Ovary (tissue), 3 donors: ENCODE measurements at regions not wholly inside any gene's neighbourhood (a gene's known extent, or its start where the extent isn't known, plus 50 kb on each side); places are given as distances from the start of the nearest gene placed in this dataset.

Experiments used
- POLR2A ChIP-seq: fragments of 450-650 bp; IDR thresholded peaks from one replicate; pipeline ENCODE4 v1.6.1; 2017; ENCODE audit warnings: antibody characterized with exemption, mild to moderate bottlenecking, moderate library complexity
- TF ChIP-seq, protein P1 (sequence below), 3 donors: fragments of 450-650 bp in 2 of 3; fragments of 200-600 bp in 1 of 3; IDR thresholded peaks; one replicate each; pipeline versions ENCODE4 v1.5.1 to v1.8.0; 2016 to 2022; ENCODE audit warnings: antibody characterized with exemption in 3 of 3, mild to moderate bottlenecking in 1 of 3
- donor health status: DM: no; HTN: no; CAD: no.

DNA sequence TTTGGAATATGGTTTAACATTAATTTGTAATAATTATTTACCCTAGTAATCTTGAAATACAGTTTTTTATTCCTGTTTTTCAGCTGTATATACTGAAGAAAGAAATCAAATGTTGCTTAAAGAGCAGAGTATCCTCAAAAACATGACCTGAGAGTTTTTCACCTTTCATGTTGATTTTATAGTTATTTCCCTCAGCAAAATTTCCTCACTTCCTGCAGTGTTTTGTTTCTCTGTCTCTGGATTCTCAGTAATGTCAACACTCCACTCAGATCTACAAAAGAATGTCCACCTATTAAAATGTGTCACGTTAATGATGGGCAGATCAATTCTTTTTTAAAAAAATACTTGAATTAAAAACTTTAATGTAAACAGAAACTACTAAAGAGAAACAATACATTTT is 398.3 kb downstream of the ANXA1 start:
- TF ChIP-seq, protein P1, sequence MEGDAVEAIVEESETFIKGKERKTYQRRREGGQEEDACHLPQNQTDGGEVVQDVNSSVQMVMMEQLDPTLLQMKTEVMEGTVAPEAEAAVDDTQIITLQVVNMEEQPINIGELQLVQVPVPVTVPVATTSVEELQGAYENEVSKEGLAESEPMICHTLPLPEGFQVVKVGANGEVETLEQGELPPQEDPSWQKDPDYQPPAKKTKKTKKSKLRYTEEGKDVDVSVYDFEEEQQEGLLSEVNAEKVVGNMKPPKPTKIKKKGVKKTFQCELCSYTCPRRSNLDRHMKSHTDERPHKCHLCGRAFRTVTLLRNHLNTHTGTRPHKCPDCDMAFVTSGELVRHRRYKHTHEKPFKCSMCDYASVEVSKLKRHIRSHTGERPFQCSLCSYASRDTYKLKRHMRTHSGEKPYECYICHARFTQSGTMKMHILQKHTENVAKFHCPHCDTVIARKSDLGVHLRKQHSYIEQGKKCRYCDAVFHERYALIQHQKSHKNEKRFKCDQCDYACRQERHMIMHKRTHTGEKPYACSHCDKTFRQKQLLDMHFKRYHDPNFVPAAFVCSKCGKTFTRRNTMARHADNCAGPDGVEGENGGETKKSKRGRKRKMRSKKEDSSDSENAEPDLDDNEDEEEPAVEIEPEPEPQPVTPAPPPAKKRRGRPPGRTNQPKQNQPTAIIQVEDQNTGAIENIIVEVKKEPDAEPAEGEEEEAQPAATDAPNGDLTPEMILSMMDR (IDR thresholded peaks at IDR 0.05) = no peak
- TF ChIP-seq POLR2A = no peak
